ENCODE measurements at regions not wholly inside any gene's neighbourhood (a gene's known extent, or its start where the extent isn't known, plus 50 kb on each side); places are given as distances from the start of the nearest gene placed in this dataset.
"Not testable (repeated sequence)": the region's sequence is repeated elsewhere in the genome, so short reads cannot be mapped to it uniquely, and the experiment has no call there.

DNA sequence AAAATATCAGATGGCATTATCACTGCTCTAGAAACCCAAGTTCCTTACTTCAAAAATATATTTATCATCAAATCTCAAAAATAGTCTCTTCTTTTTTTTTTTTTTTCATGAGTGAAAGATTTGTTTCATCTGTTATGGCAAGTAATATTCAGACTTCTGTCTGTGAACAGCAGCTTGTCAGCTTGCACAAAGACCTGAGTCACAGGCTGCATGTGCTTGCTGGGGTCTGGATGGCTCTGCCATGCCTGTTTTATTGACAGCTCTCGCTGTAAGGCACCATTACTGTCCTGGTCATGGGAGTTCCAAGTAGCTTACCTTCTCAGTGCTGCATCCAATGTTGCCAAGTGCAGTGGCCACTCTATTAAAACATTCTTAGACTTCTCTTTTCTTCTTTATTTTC is 456.4 kb downstream of the GADD45G start:
- no peak for DNase-seq (ENCODE audit: low read depth)

GRCh38 chr9:90062982-90063381 is 458.2 kb downstream of the GADD45G start:
- no peak for DNase-seq (ENCODE audit: low read depth)

DNA sequence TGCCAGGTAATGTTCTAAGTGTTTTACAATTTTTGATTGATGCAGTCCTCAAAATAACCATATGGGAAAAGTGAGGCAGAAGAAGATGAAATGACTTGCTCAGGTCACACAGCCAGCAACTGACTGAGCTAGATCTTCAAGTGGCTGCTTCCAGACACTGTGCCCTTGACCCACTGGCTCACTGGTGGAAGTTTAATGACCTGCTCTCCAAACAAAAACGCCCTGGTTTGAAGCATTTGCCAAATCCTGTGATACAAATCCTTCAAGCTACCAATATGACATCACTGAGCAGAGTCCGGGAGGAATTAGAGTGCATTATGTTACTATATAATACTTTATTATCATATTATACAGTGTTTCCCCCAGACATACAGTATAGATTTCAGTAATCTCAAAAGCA is 459.4 kb downstream of the GADD45G start:
- DNase-seq (ENCODE audit: low read depth): no peak

GRCh38 chr9:90064971-90065370 is 460.2 kb downstream of the GADD45G start:
- no peak for DNase-seq (ENCODE audit: low read depth)

DNA sequence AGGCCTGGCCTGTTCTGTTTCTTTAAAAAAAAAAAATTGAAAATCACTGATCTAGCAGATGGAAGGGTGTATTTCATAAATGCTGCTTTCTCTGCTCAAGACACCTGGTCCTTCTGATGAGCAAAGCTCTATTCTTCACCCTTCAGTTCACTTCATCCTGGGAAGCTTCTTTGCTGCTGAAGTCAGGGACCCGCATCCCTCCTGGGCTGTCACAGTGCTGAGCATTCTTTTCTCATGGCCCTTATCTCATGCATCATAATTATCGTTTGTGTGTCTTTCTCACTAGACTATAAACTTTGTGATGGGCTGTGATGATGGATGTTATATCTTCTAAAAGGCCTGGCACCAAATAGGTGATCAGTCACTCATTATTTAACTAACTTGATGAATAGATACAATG is 461.0 kb downstream of the GADD45G start:
- DNase-seq (ENCODE audit: low read depth): no peak

- no peak for DNase-seq (ENCODE audit: low read depth)
Observed at GRCh38 chr9:90069085-90069484, 464.3 kb downstream of the GADD45G start.

GRCh38 chr9:90070056-90070455 is 465.2 kb downstream of the GADD45G start:
- DNase-seq (ENCODE audit: low read depth): no peak

DNA sequence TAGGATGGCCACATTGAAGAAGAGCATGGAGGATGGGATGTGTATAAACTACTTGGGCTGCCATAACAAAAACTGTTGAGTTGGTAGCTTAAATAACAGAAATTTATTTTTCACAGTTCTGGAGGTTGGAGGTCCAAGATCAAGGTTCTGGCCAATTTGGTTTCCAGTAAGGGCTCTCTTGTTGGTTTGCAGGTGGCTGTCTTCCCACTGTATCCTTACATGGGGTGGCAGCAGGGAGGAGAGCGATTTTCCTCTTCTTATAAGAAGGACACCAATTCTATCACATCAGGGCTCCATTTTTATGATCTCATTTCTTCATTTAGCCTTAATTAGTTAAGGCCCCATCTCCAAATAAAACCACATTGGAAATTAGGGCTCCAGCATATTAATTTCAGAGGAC is 465.7 kb downstream of the GADD45G start:
- no peak for DNase-seq (ENCODE audit: low read depth)

DNA sequence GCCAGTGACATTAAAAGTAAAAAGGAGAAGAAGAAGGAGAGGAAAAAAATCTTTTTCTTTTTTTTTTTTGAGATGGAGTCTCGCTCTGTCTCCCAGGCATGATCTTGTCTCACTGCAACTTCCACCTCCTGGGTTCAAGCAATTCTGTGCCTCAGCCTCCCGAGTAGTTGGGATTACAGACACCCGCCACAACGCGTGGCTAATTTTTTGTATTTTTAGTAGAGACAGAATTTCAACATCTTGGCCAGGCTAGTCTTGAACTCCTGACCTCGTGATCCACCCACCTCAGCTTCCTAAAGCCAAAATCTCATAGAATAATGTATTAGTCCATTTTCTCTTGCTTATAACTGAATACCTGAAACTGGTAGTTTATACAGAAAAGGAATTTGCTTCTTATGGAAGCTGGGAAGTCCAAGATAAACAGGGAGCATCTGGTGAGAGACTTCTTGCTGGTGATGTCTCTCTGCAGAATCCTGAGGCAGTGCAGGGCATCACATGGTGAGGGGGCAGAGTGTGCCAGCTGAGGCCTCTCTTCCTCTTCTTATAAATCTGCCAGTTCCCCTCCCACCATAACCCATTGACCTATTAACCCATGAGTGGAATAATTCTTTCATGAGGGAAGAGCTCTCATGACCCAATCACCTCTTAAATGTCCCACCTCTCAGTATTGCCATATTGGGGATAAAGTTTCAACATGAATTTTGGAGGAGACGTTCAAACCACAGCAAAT is 466.3 kb downstream of the GADD45G start:
- no peak for DNase-seq (ENCODE audit: low read depth)

GRCh38 chr9:90073186-90073945 is 468.6 kb downstream of the GADD45G start:
- DNase-seq (ENCODE audit: low read depth): no peak

- no peak for DNase-seq (ENCODE audit: low read depth)
Observed at GRCh38 chr9:90074316-90074962, 469.6 kb downstream of the GADD45G start.

DNA sequence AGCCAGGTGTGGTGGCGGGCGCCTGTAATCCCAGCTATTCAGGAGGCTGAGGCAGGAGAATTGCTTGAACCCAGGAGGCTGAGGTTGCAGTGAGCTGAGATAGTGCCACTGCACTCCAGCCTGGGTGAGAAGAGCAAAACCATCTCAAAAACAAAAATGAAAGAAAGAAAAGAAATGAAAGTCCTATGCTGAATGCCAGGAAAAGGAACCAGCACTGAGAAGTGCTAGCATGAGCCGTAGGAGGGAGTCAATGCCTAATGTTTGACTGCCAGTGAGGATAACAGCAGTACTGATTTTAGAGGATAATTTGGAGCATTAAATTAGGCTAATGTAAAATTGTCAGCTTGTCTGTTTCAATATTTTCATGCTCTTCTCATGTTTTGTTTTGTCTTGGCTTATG is 472.8 kb downstream of the GADD45G start:
- DNase-seq (ENCODE audit: low read depth): not testable (repeated sequence)

GRCh38 chr9:90078988-90079421 is 474.2 kb downstream of the GADD45G start:
- DNase-seq (ENCODE audit: low read depth): no peak

- no peak for DNase-seq (ENCODE audit: low read depth)
Observed at GRCh38 chr9:90085633-90086032, 480.8 kb downstream of the GADD45G start.

- DNase-seq (ENCODE audit: low read depth): no peak
Observed at GRCh38 chr9:90086101-90086511, 481.3 kb downstream of the GADD45G start.

DNA sequence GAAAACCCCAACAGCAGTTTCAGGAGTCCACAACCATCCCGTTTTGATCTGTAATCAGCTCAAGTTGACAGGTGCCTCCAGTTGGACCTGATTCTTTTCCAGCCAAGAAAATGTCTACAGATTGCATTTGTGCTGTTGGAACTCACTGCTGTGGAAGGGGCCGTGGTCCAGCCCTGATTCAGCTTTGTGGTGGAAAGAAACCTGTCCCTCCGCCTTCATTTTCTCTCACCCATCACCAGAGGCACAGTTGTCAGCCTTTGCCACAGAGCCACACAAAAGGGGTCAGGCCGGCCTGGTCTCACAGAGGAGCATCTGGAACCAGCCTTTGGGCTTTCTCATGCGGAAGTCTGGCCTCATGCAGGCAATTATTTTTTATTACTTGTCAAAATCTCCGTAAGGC is 483.6 kb downstream of the GADD45G start:
- DNase-seq (ENCODE audit: low read depth): no peak

DNA sequence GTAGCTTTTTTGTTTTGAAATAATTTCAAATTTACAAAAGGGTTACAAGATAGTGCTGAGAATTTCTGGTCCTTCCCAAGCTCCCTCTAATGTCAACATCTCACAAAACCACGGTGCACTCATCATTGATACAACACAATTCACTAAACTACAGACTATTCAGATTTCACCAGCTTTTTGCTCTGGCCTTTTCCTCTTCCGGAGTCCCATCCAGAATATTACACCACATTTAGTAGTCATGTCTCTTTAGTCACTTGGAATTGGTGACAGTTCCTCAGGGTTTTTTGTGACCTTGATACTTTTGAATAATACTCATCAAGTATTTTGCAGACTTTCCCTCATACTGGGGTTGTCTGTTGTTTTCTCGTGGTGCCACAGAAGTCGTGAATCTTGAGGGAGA is 484.0 kb downstream of the GADD45G start:
- no peak for DNase-seq (ENCODE audit: low read depth)

DNA sequence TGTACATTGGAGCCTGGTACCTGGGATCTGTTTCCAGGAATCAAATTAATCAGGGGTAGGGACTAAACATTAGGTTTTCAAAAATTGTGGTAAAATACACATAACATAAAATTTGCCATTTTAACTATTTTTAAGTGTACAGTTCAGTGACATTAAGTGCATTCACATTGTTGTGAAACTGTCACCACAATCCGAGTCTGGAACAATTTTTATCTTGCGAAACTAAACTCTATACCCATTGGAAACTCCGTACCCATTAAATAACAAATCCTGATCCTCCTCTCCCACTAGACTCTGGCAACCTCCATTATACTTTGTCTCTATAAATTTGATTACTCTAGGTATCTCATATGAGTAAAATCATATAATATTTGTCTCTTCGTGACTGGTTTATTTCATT is 486.2 kb downstream of the GADD45G start:
- no peak for DNase-seq (ENCODE audit: low read depth)

DNA sequence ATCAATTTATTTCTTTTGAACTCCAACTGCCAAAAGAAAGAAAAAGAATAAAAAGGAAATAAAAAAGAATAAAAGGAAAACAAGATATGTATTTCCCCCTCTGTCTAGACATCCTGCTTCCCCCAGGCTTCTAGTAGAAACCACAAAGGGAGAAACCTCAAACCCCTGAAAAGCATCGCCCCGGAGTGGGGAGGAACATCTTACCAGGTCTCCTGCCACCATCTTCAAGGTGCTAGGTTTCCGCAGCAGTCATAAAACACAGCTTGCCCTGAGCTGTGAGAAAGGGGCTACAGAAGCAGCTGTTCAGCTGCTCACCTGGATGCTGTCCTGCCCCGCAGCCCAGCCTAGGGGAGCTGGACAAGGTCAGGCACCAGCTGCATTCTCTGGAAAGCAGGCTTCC is 487.7 kb downstream of the GADD45G start:
- DNase-seq (ENCODE audit: low read depth): no peak

- no peak for DNase-seq (ENCODE audit: low read depth)
Observed at GRCh38 chr9:90095682-90096081, 490.9 kb downstream of the GADD45G start.

- no peak for DNase-seq (ENCODE audit: low read depth)
Observed at GRCh38 chr9:90097237-90097636, 492.4 kb downstream of the GADD45G start.

- DNase-seq (ENCODE audit: low read depth): no peak
Observed at GRCh38 chr9:90098408-90098807, 493.6 kb downstream of the GADD45G start.

Measured in EH (cell line).